ENCODE measurements at regions not wholly inside any gene's neighbourhood (a gene's known extent, or its start where the extent isn't known, plus 50 kb on each side); places are given as distances from the start of the nearest gene placed in this dataset.

GRCh38 chr18:78696698-78697435 lies 282.8 kb upstream of the SALL3 start:
- no peaks in the 10 kb centered on the region for H3K27me3 ChIP-seq
- no peak for DNase-seq
- H3K4me3 ChIP-seq = no peak overlapping the region
- H3K36me3 ChIP-seq = no peaks in the 10 kb centered on the region
- no peaks in the 10 kb centered on the region for H3K9me3 ChIP-seq
- TF ChIP-seq CTCF (IDR thresholded peaks at IDR 0.05) (no peak), POLR2A (IDR thresholded peaks at IDR 0.05) (no peak)
- no peak overlapping the region for H3K27ac ChIP-seq
- no peaks in the 10 kb centered on the region for H3K4me1 ChIP-seq

- Histone ChIP-seq H3K27ac (no peak overlapping the region), H3K27me3 (no peaks in the 10 kb centered on the region), H3K36me3 (no peaks in the 10 kb centered on the region), H3K9me3 (no peaks in the 10 kb centered on the region), H3K4me3 (no peak overlapping the region), H3K4me1 (no peaks in the 10 kb centered on the region)
- TF ChIP-seq POLR2A (IDR thresholded peaks at IDR 0.05) (no peak), CTCF (IDR thresholded peaks at IDR 0.05) (no peak)
- DNase-seq = no peak
Measured at GRCh38 chr18:78697446-78697845, 282.2 kb upstream of the SALL3 start.

GRCh38 chr18:78698914-78699313 lies 280.7 kb upstream of the SALL3 start:
- Histone ChIP-seq H3K4me3 (no peak overlapping the region), H3K9me3 (no peaks in the 10 kb centered on the region), H3K4me1 (no peaks in the 10 kb centered on the region), H3K36me3 (no peaks in the 10 kb centered on the region), H3K27me3 (no peaks in the 10 kb centered on the region), H3K27ac (no peak overlapping the region)
- no peak for TF ChIP-seq POLR2A (IDR thresholded peaks at IDR 0.05)
- DNase-seq = no peak

GRCh38 chr18:78699499-78699898 lies 280.1 kb upstream of the SALL3 start:
- Histone ChIP-seq H3K4me1 (no peaks in the 10 kb centered on the region), H3K27me3 (no peaks in the 10 kb centered on the region), H3K4me3 (no peak overlapping the region), H3K27ac (no peak overlapping the region), H3K36me3 (no peaks in the 10 kb centered on the region), H3K9me3 (no peaks in the 10 kb centered on the region)
- DNase-seq = no peak
- no peak for TF ChIP-seq POLR2A (IDR thresholded peaks at IDR 0.05)
- no peak for TF ChIP-seq CTCF (IDR thresholded peaks at IDR 0.05)

- Histone ChIP-seq H3K4me3 (no peak overlapping the region), H3K9me3 (no peaks in the 10 kb centered on the region), H3K4me1 (no peaks in the 10 kb centered on the region), H3K36me3 (no peaks in the 10 kb centered on the region), H3K27me3 (no peaks in the 10 kb centered on the region), H3K27ac (no peak overlapping the region)
- no peak for TF ChIP-seq POLR2A (IDR thresholded peaks at IDR 0.05)
- no peak for TF ChIP-seq CTCF (IDR thresholded peaks at IDR 0.05)
- DNase-seq = no peak
Measured at GRCh38 chr18:78701771-78702396, 277.7 kb upstream of the SALL3 start.

GRCh38 chr18:78703291-78703690 lies 276.3 kb upstream of the SALL3 start:
- Histone ChIP-seq H3K9me3 (no peaks in the 10 kb centered on the region), H3K36me3 (no peaks in the 10 kb centered on the region), H3K4me3 (no peak overlapping the region), H3K27me3 (no peaks in the 10 kb centered on the region), H3K27ac (no peak overlapping the region), H3K4me1 (no peaks in the 10 kb centered on the region)
- no peak for DNase-seq
- no peak for TF ChIP-seq POLR2A (IDR thresholded peaks at IDR 0.05)
- TF ChIP-seq CTCF (IDR thresholded peaks at IDR 0.05) = no peak
